Neural cell (in vitro differentiated cells): ENCODE measurements at regions not wholly inside any gene's neighbourhood (a gene's known extent, or its start where the extent isn't known, plus 50 kb on each side); places are given as distances from the start of the nearest gene placed in this dataset.

ENCODE experiments used
- H2AFZ ChIP-seq: fragments of 200-600, 300-800 bp; sonication (generic), shearing (Covaris generic); 2 replicates; pipeline ENCODE4 v1.6.0; 2014; ENCODE audit warnings: low read depth, mild to moderate bottlenecking, antibody characterized with exemption, low read length, moderate library complexity
- H3F3A ChIP-seq: fragments of 200-600 bp; shearing (Covaris generic); 2 replicates; pipeline ENCODE4 v1.6.1; 2016; ENCODE audit warnings: mild to moderate bottlenecking, moderate library complexity, mixed read lengths, antibody characterized with exemption, low read length; ENCODE audit not compliant: insufficient read depth, poor library complexity, severe bottlenecking
- H3K27ac ChIP-seq: fragments of 200-600, 300-800 bp; sonication (generic), shearing (Covaris generic); 2 replicates; pipeline ENCODE4 v1.5.1; 2014; ENCODE audit warnings: mild to moderate bottlenecking, low read length, moderate library complexity
- H3K27me3 ChIP-seq: fragments of 300-800, 200-600 bp; sonication (generic), shearing (Covaris generic); 2 replicates; pipeline ENCODE4 v1.6.0; 2014; ENCODE audit warnings: mild to moderate bottlenecking, low read depth, low read length, moderate library complexity; ENCODE audit not compliant: insufficient read depth
- H3K36me3 ChIP-seq: fragments of 300-800, 200-600 bp; sonication (generic), shearing (Covaris generic); 2 replicates; pipeline ENCODE4 v1.5.1; 2014; ENCODE audit warnings: mild to moderate bottlenecking, antibody characterized with exemption, low read length, moderate library complexity; ENCODE audit not compliant: insufficient read depth
- H3K4me2 ChIP-seq: fragments of 300-800, 200-600 bp; sonication (generic), shearing (Covaris generic); 2 replicates; pipeline ENCODE4 v1.6.0; 2014; ENCODE audit warnings: mild to moderate bottlenecking, low read length
- H3K4me3 ChIP-seq: fragments of 300-800, 200-600 bp; sonication (generic), shearing (Covaris generic); 2 replicates; pipeline ENCODE4 v1.5.1; 2014; ENCODE audit warnings: mild to moderate bottlenecking, low read length, moderate library complexity
- H3K79me2 ChIP-seq: fragments of 200-600 bp; shearing (Covaris generic); replicated peaks from 2 replicates; pipeline ENCODE4 v1.6.0; 2014; ENCODE audit warnings: mild to moderate bottlenecking, low read length, moderate library complexity; ENCODE audit not compliant: insufficient read depth
- H3K9ac ChIP-seq: fragments of 300-800, 200-600 bp; sonication (generic), shearing (Covaris generic); 2 replicates; pipeline ENCODE4 v1.6.1; 2016; ENCODE audit warnings: mild to moderate bottlenecking, low read length, mixed read lengths
- H3K9me2 ChIP-seq: fragments of 200-600 bp; shearing (Covaris generic); 2 replicates; pipeline ENCODE4 v1.6.1; 2016; ENCODE audit warnings: mild to moderate bottlenecking, low read length, mixed read lengths; ENCODE audit not compliant: insufficient read depth
- H3K9me3 ChIP-seq: fragments of 200-600, 300-800 bp; sonication (generic), shearing (Covaris generic); 2 replicates; pipeline ENCODE4 v1.6.1; 2016; ENCODE audit warnings: mild to moderate bottlenecking, mixed run types, low read length, moderate library complexity, mixed read lengths
- H4K20me1 ChIP-seq: fragments of 200-600 bp; shearing (Covaris generic); 2 replicates; pipeline ENCODE4 v1.6.1; 2016; ENCODE audit warnings: mild to moderate bottlenecking, mixed run types; ENCODE audit not compliant: insufficient read depth
- CTCF ChIP-seq: fragments of 450-650 bp; IDR thresholded peaks from 2 replicates; pipeline ENCODE4 v1.5.1; 2014; ENCODE audit warnings: antibody characterized with exemption, mild to moderate bottlenecking, moderate library complexity; ENCODE audit not compliant: poor library complexity, severe bottlenecking
- EP300 ChIP-seq: fragments of 450-650 bp; conservative IDR thresholded peaks from 2 replicates; pipeline ENCODE4 v1.6.1; 2014; ENCODE audit warnings: antibody characterized with exemption, mild to moderate bottlenecking, moderate library complexity; ENCODE audit not compliant: poor library complexity, severe bottlenecking
- EZH2 ChIP-seq: fragments of 200-600, 300-800 bp; shearing (Covaris generic), sonication (generic); IDR thresholded peaks from 2 replicates; pipeline ENCODE4 v1.6.1; 2014; ENCODE audit warnings: antibody characterized with exemption, low read length, borderline replicate concordance, mild to moderate bottlenecking; ENCODE audit not compliant: insufficient read depth, poor library complexity, severe bottlenecking
- MXI1 ChIP-seq: fragments of 450-650 bp; conservative IDR thresholded peaks from 2 replicates; pipeline ENCODE4 v1.6.1; 2014; ENCODE audit warnings: antibody characterized with exemption, mild to moderate bottlenecking; ENCODE audit not compliant: poor library complexity, severe bottlenecking
- POLR2AphosphoS5 ChIP-seq: IDR thresholded peaks from 2 replicates; pipeline ENCODE4 v1.6.1; 2012
- RAD21 ChIP-seq: fragments of 450-650 bp; conservative IDR thresholded peaks from 2 replicates; pipeline ENCODE4 v1.6.1; 2014; ENCODE audit warnings: antibody characterized with exemption, mild to moderate bottlenecking, moderate library complexity
- SMC3 ChIP-seq: fragments of 450-650 bp; conservative IDR thresholded peaks from 2 replicates; pipeline ENCODE4 v1.6.1; 2014; ENCODE audit warnings: antibody characterized with exemption, mild to moderate bottlenecking, moderate library complexity; ENCODE audit not compliant: poor library complexity
- TAF1 ChIP-seq: IDR thresholded peaks from 2 replicates; pipeline ENCODE4 v1.6.1; 2012; ENCODE audit warnings: low read depth
- TF ChIP-seq, protein P1 (sequence below): IDR thresholded peaks from 2 replicates; pipeline ENCODE4 v1.6.1; 2012; ENCODE audit warnings: borderline replicate concordance

GRCh38 chr10:111233439-111233838 lies 156.6 kb downstream of the ADRA2A start:
- Histone ChIP-seq H4K20me1 (no peaks in the 10 kb centered on the region), H2AFZ (no peak overlapping the region), H3K79me2 (no peaks in the 10 kb centered on the region), H3F3A (no peaks in the 10 kb centered on the region), H3K9me2 (no peaks in the 10 kb centered on the region), H3K4me3 (no peak overlapping the region), H3K4me2 (no peak overlapping the region), H3K36me3 (no peaks in the 10 kb centered on the region), H3K9ac (no peak overlapping the region), H3K9me3 (no peaks in the 10 kb centered on the region), H3K27ac (no peak overlapping the region), H3K27me3 (no peaks in the 10 kb centered on the region)
- no peak for TF ChIP-seq SMC3
- TF ChIP-seq POLR2AphosphoS5, result no peak
- TF ChIP-seq MXI1, result no peak

- Histone ChIP-seq H3K9me3 (no peaks in the 10 kb centered on the region), H3K79me2 (no peaks in the 10 kb centered on the region), H3K4me2 (no peak overlapping the region), H3K9me2 (no peaks in the 10 kb centered on the region), H3K27me3 (no peaks in the 10 kb centered on the region), H4K20me1 (no peaks in the 10 kb centered on the region), H3K36me3 (no peaks in the 10 kb centered on the region), H2AFZ (no peak overlapping the region), H3F3A (no peaks in the 10 kb centered on the region), H3K27ac (no peak overlapping the region), H3K4me3 (no peak overlapping the region), H3K9ac (no peak overlapping the region)
- TF ChIP-seq RAD21, result no peak
- no peak for TF ChIP-seq MXI1
- no peak for TF ChIP-seq CTCF
- TF ChIP-seq POLR2AphosphoS5, result no peak
- TF ChIP-seq TAF1, result no peak
- TF ChIP-seq EP300, result no peak
- TF ChIP-seq, protein P1, sequence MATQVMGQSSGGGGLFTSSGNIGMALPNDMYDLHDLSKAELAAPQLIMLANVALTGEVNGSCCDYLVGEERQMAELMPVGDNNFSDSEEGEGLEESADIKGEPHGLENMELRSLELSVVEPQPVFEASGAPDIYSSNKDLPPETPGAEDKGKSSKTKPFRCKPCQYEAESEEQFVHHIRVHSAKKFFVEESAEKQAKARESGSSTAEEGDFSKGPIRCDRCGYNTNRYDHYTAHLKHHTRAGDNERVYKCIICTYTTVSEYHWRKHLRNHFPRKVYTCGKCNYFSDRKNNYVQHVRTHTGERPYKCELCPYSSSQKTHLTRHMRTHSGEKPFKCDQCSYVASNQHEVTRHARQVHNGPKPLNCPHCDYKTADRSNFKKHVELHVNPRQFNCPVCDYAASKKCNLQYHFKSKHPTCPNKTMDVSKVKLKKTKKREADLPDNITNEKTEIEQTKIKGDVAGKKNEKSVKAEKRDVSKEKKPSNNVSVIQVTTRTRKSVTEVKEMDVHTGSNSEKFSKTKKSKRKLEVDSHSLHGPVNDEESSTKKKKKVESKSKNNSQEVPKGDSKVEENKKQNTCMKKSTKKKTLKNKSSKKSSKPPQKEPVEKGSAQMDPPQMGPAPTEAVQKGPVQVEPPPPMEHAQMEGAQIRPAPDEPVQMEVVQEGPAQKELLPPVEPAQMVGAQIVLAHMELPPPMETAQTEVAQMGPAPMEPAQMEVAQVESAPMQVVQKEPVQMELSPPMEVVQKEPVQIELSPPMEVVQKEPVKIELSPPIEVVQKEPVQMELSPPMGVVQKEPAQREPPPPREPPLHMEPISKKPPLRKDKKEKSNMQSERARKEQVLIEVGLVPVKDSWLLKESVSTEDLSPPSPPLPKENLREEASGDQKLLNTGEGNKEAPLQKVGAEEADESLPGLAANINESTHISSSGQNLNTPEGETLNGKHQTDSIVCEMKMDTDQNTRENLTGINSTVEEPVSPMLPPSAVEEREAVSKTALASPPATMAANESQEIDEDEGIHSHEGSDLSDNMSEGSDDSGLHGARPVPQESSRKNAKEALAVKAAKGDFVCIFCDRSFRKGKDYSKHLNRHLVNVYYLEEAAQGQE, result no peak
- TF ChIP-seq EZH2, result no peak
- no peak for TF ChIP-seq SMC3
These were observed 157.5 kb downstream of the ADRA2A start for GRCh38 chr10:111234234-111234913.

DNA sequence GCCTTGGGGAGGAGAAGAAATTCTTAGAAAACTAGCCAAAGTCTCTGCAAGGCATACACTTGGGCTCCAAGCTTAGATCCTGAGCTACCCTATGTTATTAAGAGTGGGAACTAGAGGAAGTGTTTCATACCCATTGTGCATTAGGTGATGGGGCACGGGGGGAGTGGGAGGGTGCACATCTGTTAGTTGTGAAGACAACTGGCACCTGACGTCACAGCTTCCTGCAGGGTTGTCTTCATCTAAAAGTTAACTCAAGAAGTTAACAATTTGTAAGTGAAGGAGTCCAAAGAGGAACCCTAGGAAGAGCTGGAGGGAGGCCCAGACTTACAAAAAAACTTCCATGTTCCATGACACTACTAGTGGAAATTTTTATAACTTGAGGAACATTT lies 158.1 kb downstream of the ADRA2A start:
- Histone ChIP-seq H3K4me3 (no peak overlapping the region), H3K9ac (no peak overlapping the region), H3K4me2 (no peak overlapping the region)

More for the DNA sequence above, 158.1 kb downstream of the ADRA2A start:
- H3F3A ChIP-seq, result no peaks in the 10 kb centered on the region
- no peaks in the 10 kb centered on the region for H3K9me3 ChIP-seq
- H3K79me2 ChIP-seq, result no peaks in the 10 kb centered on the region
- no peaks in the 10 kb centered on the region for H3K9me2 ChIP-seq
- TF ChIP-seq POLR2AphosphoS5 (no peak), TAF1 (no peak), EZH2 (no peak), RAD21 (no peak), MXI1 (no peak), SMC3 (no peak), EP300 (no peak), CTCF (no peak)
- TF ChIP-seq, protein P1, result no peak
- no peaks in the 10 kb centered on the region for H4K20me1 ChIP-seq
- no peaks in the 10 kb centered on the region for H3K27me3 ChIP-seq
- H3K27ac ChIP-seq, result no peak overlapping the region
- no peak overlapping the region for H2AFZ ChIP-seq
- no peaks in the 10 kb centered on the region for H3K36me3 ChIP-seq
